Glutamatergic neuron (in vitro differentiated cells): ENCODE measurements at regions not wholly inside any gene's neighbourhood (a gene's known extent, or its start where the extent isn't known, plus 50 kb on each side); places are given as distances from the start of the nearest gene placed in this dataset.
"Not testable (repeated sequence)": the region's sequence is repeated elsewhere in the genome, so short reads cannot be mapped to it uniquely, and the experiment has no call there.

Experiments used
- DNase-seq: peaks from one replicate; pipeline ENCODE4 v3.0.0; 2022
- H3K27ac Mint-ChIP-seq: one replicate; pipeline ENCODE4 v1.8.0; 2020; ENCODE audit warnings: mild to moderate bottlenecking, mixed read lengths, inconsistent platforms; ENCODE audit not compliant: unreplicated experiment
- H3K27me3 Mint-ChIP-seq: one replicate; pipeline ENCODE4 v1.8.0; 2020; ENCODE audit warnings: mild to moderate bottlenecking, moderate library complexity, mixed read lengths, inconsistent platforms; ENCODE audit not compliant: unreplicated experiment
- H3K36me3 Mint-ChIP-seq: one replicate; pipeline ENCODE4 v1.8.0; 2020; ENCODE audit warnings: mild to moderate bottlenecking, mixed read lengths, inconsistent platforms; ENCODE audit not compliant: unreplicated experiment
- H3K4me1 Mint-ChIP-seq: one replicate; pipeline ENCODE4 v1.8.0; 2020; ENCODE audit warnings: mild to moderate bottlenecking, low read depth, mixed read lengths, inconsistent platforms; ENCODE audit not compliant: unreplicated experiment
- H3K4me3 Mint-ChIP-seq: one replicate; pipeline ENCODE4 v1.8.0; 2020; ENCODE audit warnings: mild to moderate bottlenecking, mixed read lengths, inconsistent platforms; ENCODE audit not compliant: unreplicated experiment
- H3K9me3 Mint-ChIP-seq: one replicate; pipeline ENCODE4 v1.8.0; 2020; ENCODE audit warnings: mild to moderate bottlenecking, moderate library complexity, mixed read lengths, inconsistent platforms; ENCODE audit not compliant: unreplicated experiment
- CTCF ChIP-seq: fragments of 200-600 bp; sonication (generic); IDR thresholded peaks from one replicate; pipeline ENCODE4 v1.5.0; 2021; ENCODE audit not compliant: partially characterized antibody, unreplicated experiment

GRCh38 chr13:21268485-21268884, 92.0 kb downstream of the MRPL57 start:
- H3K36me3 Mint-ChIP-seq, H3K27me3 Mint-ChIP-seq, DNase-seq, H3K4me1 Mint-ChIP-seq, H3K9me3 Mint-ChIP-seq, H3K4me3 Mint-ChIP-seq, H3K27ac Mint-ChIP-seq: not testable (repeated sequence)

- H3K36me3 Mint-ChIP-seq, H3K27ac Mint-ChIP-seq, H3K9me3 Mint-ChIP-seq, H3K4me1 Mint-ChIP-seq, DNase-seq, H3K27me3 Mint-ChIP-seq, H3K4me3 Mint-ChIP-seq: not testable (repeated sequence)
Measured at GRCh38 chr13:21272439-21272838, 96.0 kb downstream of the MRPL57 start.

- not testable (repeated sequence) for H3K36me3 Mint-ChIP-seq, H3K27me3 Mint-ChIP-seq, H3K4me1 Mint-ChIP-seq, DNase-seq, H3K27ac Mint-ChIP-seq, H3K9me3 Mint-ChIP-seq, H3K4me3 Mint-ChIP-seq
Measured at GRCh38 chr13:21274457-21274856, 98.0 kb downstream of the MRPL57 start.

- DNase-seq, result no peak
- no peaks in the 10 kb centered on the region for H3K36me3 Mint-ChIP-seq
- no peak overlapping the region for H3K4me3 Mint-ChIP-seq
- TF ChIP-seq CTCF, result no peak
- H3K9me3 Mint-ChIP-seq, result no peaks in the 10 kb centered on the region
- no peaks in the 10 kb centered on the region for H3K4me1 Mint-ChIP-seq
- H3K27ac Mint-ChIP-seq, result no peak overlapping the region
- no peaks in the 10 kb centered on the region for H3K27me3 Mint-ChIP-seq
Measured at GRCh38 chr13:21282065-21282464, 105.6 kb downstream of the MRPL57 start.

GRCh38 chr13:21287331-21287907, 111.0 kb downstream of the MRPL57 start:
- Mint-ChIP-seq H3K27me3 (no peaks in the 10 kb centered on the region), H3K9me3 (no peaks in the 10 kb centered on the region), H3K4me3 (no peak overlapping the region), H3K36me3 (no peaks in the 10 kb centered on the region), H3K4me1 (no peaks in the 10 kb centered on the region), H3K27ac (no peak overlapping the region)
- DNase-seq, result no peak
- no peak for TF ChIP-seq CTCF

- no peaks in the 10 kb centered on the region for H3K4me1 Mint-ChIP-seq
- H3K27me3 Mint-ChIP-seq, result no peaks in the 10 kb centered on the region
- no peak overlapping the region for H3K27ac Mint-ChIP-seq
- no peak overlapping the region for H3K4me3 Mint-ChIP-seq
- no peak for TF ChIP-seq CTCF
- no peak for DNase-seq
- H3K36me3 Mint-ChIP-seq, result no peaks in the 10 kb centered on the region
- H3K9me3 Mint-ChIP-seq, result no peaks in the 10 kb centered on the region
Measured at GRCh38 chr13:21289475-21289874, 113.0 kb downstream of the MRPL57 start.

GRCh38 chr13:21290442-21291002, 114.1 kb downstream of the MRPL57 start:
- H3K27me3 Mint-ChIP-seq, H3K27ac Mint-ChIP-seq, H3K9me3 Mint-ChIP-seq, H3K4me1 Mint-ChIP-seq, H3K4me3 Mint-ChIP-seq, DNase-seq, H3K36me3 Mint-ChIP-seq: not testable (repeated sequence)
